T-helper 2 cell treated with Interferon-gamma antibody and Interleukin-4, amounts not matched to agents 5 μg/mL and 100 μg/mL, for 36 hours (primary cell): ENCODE measurements at regions not wholly inside any gene's neighbourhood (a gene's known extent, or its start where the extent isn't known, plus 50 kb on each side); places are given as distances from the start of the nearest gene placed in this dataset.
"Not testable (repeated sequence)": the region's sequence is repeated elsewhere in the genome, so short reads cannot be mapped to it uniquely, and the experiment has no call there.

Experiments
- DNase-seq: peaks from one replicate; pipeline ENCODE4 v3.0.0; 2021; ENCODE audit warnings: low spot score
- H3K27ac Mint-ChIP-seq: one replicate; pipeline ENCODE4 v1.8.0; 2021; ENCODE audit warnings: mild to moderate bottlenecking, mixed read lengths
- H3K27me3 Mint-ChIP-seq: one replicate; pipeline ENCODE4 v1.8.0; 2021; ENCODE audit warnings: low read depth, mixed read lengths
- H3K36me3 Mint-ChIP-seq: one replicate; pipeline ENCODE4 v1.8.0; 2021; ENCODE audit warnings: low read depth, mixed read lengths
- H3K4me1 Mint-ChIP-seq: one replicate; pipeline ENCODE4 v1.8.0; 2021; ENCODE audit warnings: low read depth, mixed read lengths
- H3K4me3 Mint-ChIP-seq: one replicate; pipeline ENCODE4 v1.8.0; 2022; ENCODE audit warnings: mild to moderate bottlenecking, moderate library complexity, mixed read lengths
- H3K9me3 Mint-ChIP-seq: one replicate; pipeline ENCODE4 v1.8.0; 2021; ENCODE audit warnings: mixed read lengths

- not testable (repeated sequence) for H3K9me3 Mint-ChIP-seq, H3K27ac Mint-ChIP-seq, H3K27me3 Mint-ChIP-seq, DNase-seq, H3K4me3 Mint-ChIP-seq
- Mint-ChIP-seq H3K4me1 (peaks cover 26% of the 10 kb centered on the region), H3K36me3 (peaks cover 50% of the 10 kb centered on the region)
These were observed 287.4 kb downstream of the UTRN start for GRCh38 chr6:144572541-144572940.

- H3K27ac Mint-ChIP-seq = no peak overlapping the region
These were observed 289.7 kb downstream of the UTRN start for GRCh38 chr6:144574796-144575195.

GRCh38 chr6:144575327-144575726, 290.2 kb downstream of the UTRN start:
- Mint-ChIP-seq H3K9me3 (no peaks in the 10 kb centered on the region), H3K4me3 (no peak overlapping the region), H3K27ac (no peak overlapping the region), H3K4me1 (peaks cover 28% of the 10 kb centered on the region), H3K27me3 (no peaks in the 10 kb centered on the region), H3K36me3 (peaks cover 52% of the 10 kb centered on the region)
- no peak for DNase-seq

More at GRCh38 chr6:144574796-144575195, 289.7 kb downstream of the UTRN start:
- no peak overlapping the region for H3K4me3 Mint-ChIP-seq
- no peaks in the 10 kb centered on the region for H3K9me3 Mint-ChIP-seq
- H3K27me3 Mint-ChIP-seq = no peaks in the 10 kb centered on the region
- H3K36me3 Mint-ChIP-seq = peaks cover 51% of the 10 kb centered on the region
- H3K4me1 Mint-ChIP-seq = peaks cover 23% of the 10 kb centered on the region
- DNase-seq = no peak

GRCh38 chr6:144576871-144577270, 291.7 kb downstream of the UTRN start:
- Mint-ChIP-seq H3K27me3 (no peaks in the 10 kb centered on the region), H3K27ac (no peak overlapping the region), H3K4me1 (peaks cover 40% of the 10 kb centered on the region), H3K36me3 (peaks cover 59% of the 10 kb centered on the region), H3K4me3 (no peak overlapping the region), H3K9me3 (no peaks in the 10 kb centered on the region)
- DNase-seq = no peak

GRCh38 chr6:144578385-144579350, 293.5 kb downstream of the UTRN start:
- H3K4me1 Mint-ChIP-seq = peaks cover 56% of the 10 kb centered on the region
- no peaks in the 10 kb centered on the region for H3K27me3 Mint-ChIP-seq
- H3K36me3 Mint-ChIP-seq = peaks cover 48% of the 10 kb centered on the region
- no peak for DNase-seq
- no peaks in the 10 kb centered on the region for H3K9me3 Mint-ChIP-seq
- peak overlapping the region; percentile 6 for H3K27ac Mint-ChIP-seq
- no peak overlapping the region for H3K4me3 Mint-ChIP-seq

GRCh38 chr6:144580039-144580438, 294.9 kb downstream of the UTRN start:
- DNase-seq = no peak
- Mint-ChIP-seq H3K9me3 (no peaks in the 10 kb centered on the region), H3K27ac (peak overlapping the region; percentile 27), H3K4me1 (peaks cover 58% of the 10 kb centered on the region), H3K4me3 (no peak overlapping the region), H3K27me3 (no peaks in the 10 kb centered on the region), H3K36me3 (peaks cover 47% of the 10 kb centered on the region)

- Mint-ChIP-seq H3K4me3 (no peak overlapping the region), H3K27me3 (no peaks in the 10 kb centered on the region), H3K4me1 (peaks cover 55% of the 10 kb centered on the region), H3K9me3 (no peaks in the 10 kb centered on the region), H3K27ac (no peak overlapping the region), H3K36me3 (peaks cover 42% of the 10 kb centered on the region)
- no peak for DNase-seq
These were observed 295.6 kb downstream of the UTRN start for GRCh38 chr6:144580771-144581170.

- H3K4me1 Mint-ChIP-seq = peaks cover 59% of the 10 kb centered on the region
- no peaks in the 10 kb centered on the region for H3K27me3 Mint-ChIP-seq
- peak overlapping the region; percentile 87 for H3K4me3 Mint-ChIP-seq
- peak overlapping the region; percentile 78 for H3K27ac Mint-ChIP-seq
- peaks cover 42% of the 10 kb centered on the region for H3K36me3 Mint-ChIP-seq
- DNase-seq = no peak
- H3K9me3 Mint-ChIP-seq = no peaks in the 10 kb centered on the region
These were observed 296.8 kb downstream of the UTRN start for GRCh38 chr6:144581812-144582537.

GRCh38 chr6:144582939-144583613, 297.9 kb downstream of the UTRN start:
- Mint-ChIP-seq H3K27ac (peak overlapping the region; percentile 94), H3K4me1 (peaks cover 66% of the 10 kb centered on the region), H3K4me3 (peak overlapping the region; percentile 87), H3K36me3 (peaks cover 44% of the 10 kb centered on the region), H3K27me3 (no peaks in the 10 kb centered on the region), H3K9me3 (no peaks in the 10 kb centered on the region)
- DNase-seq = peak; percentile 74

- Mint-ChIP-seq H3K27me3 (no peaks in the 10 kb centered on the region), H3K9me3 (no peaks in the 10 kb centered on the region), H3K4me3 (peak overlapping the region; percentile 87), H3K4me1 (peaks cover 70% of the 10 kb centered on the region), H3K27ac (peak overlapping the region; percentile 94), H3K36me3 (peaks cover 47% of the 10 kb centered on the region)
- DNase-seq = no peak
These were observed 298.4 kb downstream of the UTRN start for GRCh38 chr6:144583614-144583954.

GRCh38 chr6:144585217-144585814, 300.2 kb downstream of the UTRN start:
- Mint-ChIP-seq H3K27me3 (no peaks in the 10 kb centered on the region), H3K27ac (no peak overlapping the region), H3K4me3 (peak overlapping the region; percentile 64), H3K36me3 (peaks cover 41% of the 10 kb centered on the region), H3K4me1 (peaks cover 66% of the 10 kb centered on the region), H3K9me3 (no peaks in the 10 kb centered on the region)
- DNase-seq = no peak

GRCh38 chr6:144586986-144587385, 301.9 kb downstream of the UTRN start:
- H3K9me3 Mint-ChIP-seq = no peaks in the 10 kb centered on the region
- H3K36me3 Mint-ChIP-seq = peaks cover 38% of the 10 kb centered on the region
- no peak overlapping the region for H3K4me3 Mint-ChIP-seq
- no peak overlapping the region for H3K27ac Mint-ChIP-seq
- no peak for DNase-seq
- H3K27me3 Mint-ChIP-seq = no peaks in the 10 kb centered on the region
- H3K4me1 Mint-ChIP-seq = peaks cover 53% of the 10 kb centered on the region

GRCh38 chr6:144588697-144589325, 303.7 kb downstream of the UTRN start:
- Mint-ChIP-seq H3K36me3 (peaks cover 51% of the 10 kb centered on the region), H3K4me3 (no peak overlapping the region), H3K9me3 (no peaks in the 10 kb centered on the region), H3K4me1 (peaks cover 42% of the 10 kb centered on the region), H3K27ac (no peak overlapping the region), H3K27me3 (no peaks in the 10 kb centered on the region)
- no peak for DNase-seq
